ENCODE measurements at regions not wholly inside any gene's neighbourhood (a gene's known extent, or its start where the extent isn't known, plus 50 kb on each side); places are given as distances from the start of the nearest gene placed in this dataset.
"Not testable (repeated sequence)": the region's sequence is repeated elsewhere in the genome, so short reads cannot be mapped to it uniquely, and the experiment has no call there.

DNA sequence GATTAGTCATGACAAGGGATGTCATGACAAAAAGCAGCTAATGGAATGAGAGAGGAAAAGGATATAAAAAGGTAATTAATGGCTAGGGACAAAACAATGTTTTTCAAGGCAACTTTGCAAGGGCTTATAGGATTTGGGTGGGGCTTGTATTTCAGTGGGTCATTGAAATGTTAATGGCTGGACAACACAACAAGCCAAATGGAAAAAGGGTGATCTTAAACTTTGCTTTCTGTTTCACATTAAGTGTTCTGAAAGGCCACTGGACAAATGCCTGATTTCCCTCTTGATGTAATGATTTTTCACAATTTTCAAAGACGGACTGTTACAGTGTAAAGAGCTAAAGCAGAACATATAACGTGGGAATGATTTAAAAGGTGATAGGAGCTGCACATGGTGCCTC, 345.0 kb downstream of the TUSC7 start:
- no peaks in the 10 kb centered on the region for H3K36me3 ChIP-seq
- TF ChIP-seq, protein P1, sequence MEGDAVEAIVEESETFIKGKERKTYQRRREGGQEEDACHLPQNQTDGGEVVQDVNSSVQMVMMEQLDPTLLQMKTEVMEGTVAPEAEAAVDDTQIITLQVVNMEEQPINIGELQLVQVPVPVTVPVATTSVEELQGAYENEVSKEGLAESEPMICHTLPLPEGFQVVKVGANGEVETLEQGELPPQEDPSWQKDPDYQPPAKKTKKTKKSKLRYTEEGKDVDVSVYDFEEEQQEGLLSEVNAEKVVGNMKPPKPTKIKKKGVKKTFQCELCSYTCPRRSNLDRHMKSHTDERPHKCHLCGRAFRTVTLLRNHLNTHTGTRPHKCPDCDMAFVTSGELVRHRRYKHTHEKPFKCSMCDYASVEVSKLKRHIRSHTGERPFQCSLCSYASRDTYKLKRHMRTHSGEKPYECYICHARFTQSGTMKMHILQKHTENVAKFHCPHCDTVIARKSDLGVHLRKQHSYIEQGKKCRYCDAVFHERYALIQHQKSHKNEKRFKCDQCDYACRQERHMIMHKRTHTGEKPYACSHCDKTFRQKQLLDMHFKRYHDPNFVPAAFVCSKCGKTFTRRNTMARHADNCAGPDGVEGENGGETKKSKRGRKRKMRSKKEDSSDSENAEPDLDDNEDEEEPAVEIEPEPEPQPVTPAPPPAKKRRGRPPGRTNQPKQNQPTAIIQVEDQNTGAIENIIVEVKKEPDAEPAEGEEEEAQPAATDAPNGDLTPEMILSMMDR (IDR thresholded peaks at IDR 0.05): no peak
- no peak for TF ChIP-seq POLR2A (IDR thresholded peaks at IDR 0.05)
- WGBS, 2 donors: 59 to 67% methylated on average over 2 of the region's 2 CpGs
- no peaks in the 10 kb centered on the region for H3K27me3 ChIP-seq
- no peak overlapping the region for H3K4me3 ChIP-seq
- H3K4me1 ChIP-seq: no peaks in the 10 kb centered on the region
- DNase-seq: no peak
- intact Hi-C loops (cut with DNase I): no loop called here
- no peaks in the 10 kb centered on the region for H3K9me3 ChIP-seq
- no peak overlapping the region for H3K27ac ChIP-seq

DNA sequence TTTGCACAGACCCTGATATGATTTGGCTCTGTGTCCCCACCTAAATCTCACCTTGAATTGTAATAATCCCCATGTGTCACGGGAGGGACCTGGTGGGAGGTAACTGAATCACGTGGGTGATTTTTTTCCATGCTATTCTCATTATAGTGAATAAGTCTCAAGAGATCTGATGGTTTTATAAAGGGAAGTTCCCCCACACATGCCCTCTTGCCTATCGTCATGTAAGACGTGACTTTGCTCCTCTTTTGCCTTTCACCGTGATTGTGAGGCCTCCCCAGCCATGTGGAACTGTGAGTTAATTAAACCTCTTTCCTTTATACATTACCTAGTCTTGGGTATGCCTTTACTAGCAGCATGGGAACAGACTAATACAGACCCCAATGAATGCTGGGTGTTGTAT, 347.4 kb downstream of the TUSC7 start:
- H3K27me3 ChIP-seq; H3K4me1 ChIP-seq; H3K9me3 ChIP-seq; H3K36me3 ChIP-seq; DNase-seq; H3K27ac ChIP-seq; intact Hi-C loops (cut with DNase I); H3K4me3 ChIP-seq: not testable (repeated sequence)
- WGBS, 2 donors: 63 to 64% methylated on average over 5 of the region's 5 CpGs

DNA sequence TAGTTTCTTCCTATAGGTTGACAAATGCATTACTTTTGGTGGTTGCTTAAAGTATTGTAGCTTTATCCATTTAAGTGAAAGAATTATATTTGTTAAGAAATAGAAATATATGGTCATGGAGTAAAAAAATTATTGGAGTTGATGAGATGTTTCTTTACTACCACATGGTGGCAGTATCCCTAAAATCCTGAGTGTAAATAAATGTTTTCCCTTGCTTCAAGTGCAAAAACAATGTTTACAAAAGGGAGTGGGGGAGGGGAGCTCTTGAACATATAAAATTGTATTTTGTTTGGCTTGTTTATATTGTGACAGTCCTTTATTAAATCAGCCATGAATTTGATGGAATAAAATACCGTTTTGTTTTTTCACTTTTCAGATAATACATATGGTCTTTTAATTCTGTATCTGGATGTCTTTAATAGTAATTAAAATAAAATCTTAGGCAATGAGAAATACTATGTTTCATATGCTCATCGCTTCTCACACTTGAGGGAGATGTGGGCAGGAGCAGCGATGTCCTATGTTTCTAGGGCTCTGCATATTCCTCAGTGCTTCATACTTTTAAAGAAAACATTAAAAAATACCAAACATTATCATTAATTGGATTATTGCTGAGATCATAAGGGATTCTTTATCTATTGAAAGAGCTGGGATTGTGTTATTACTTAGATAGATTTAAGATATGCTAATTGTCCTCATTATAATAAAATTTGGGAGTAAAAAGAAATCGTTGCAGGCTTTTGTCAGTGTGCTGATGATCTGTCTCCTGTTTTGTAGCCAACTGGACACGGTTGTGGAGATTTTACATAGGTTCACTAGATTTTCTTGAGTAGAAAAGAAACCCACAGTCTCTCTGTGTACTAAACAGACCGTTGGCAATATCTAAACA, 349.7 kb downstream of the TUSC7 start:
- Histone ChIP-seq H3K27me3 (no peaks in the 10 kb centered on the region), H3K36me3 (no peaks in the 10 kb centered on the region), H3K9me3 (no peaks in the 10 kb centered on the region), H3K27ac (no peak overlapping the region), H3K4me1 (no peaks in the 10 kb centered on the region), H3K4me3 (no peak overlapping the region)
- TF ChIP-seq, protein P1 (IDR thresholded peaks at IDR 0.05): peak in 3 of 6 experiments; percentile 21 to 44 (median 29)
- TF ChIP-seq POLR2A (IDR thresholded peaks at IDR 0.05): no peak
- intact Hi-C loops (cut with DNase I): no loop called here
- DNase-seq: no peak
- WGBS, 2 donors: 33 to 40% methylated on average over 6 of the region's 6 CpGs

DNA sequence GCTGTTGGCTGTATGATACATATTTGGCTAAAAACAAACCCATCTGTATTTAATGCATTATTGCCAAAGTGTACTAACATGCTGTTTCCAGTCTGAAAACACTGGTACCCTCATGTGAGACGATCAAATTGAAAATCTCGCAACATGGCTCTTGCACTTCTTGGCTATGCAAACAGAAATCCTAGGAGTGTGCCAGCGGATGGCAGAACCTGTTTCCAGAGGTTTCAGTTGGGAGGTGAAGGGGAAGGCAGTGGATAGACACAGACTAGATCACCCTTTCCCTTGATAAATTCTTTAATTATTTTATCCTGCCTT, 350.3 kb downstream of the TUSC7 start:
- DNase-seq: no peak
- Histone ChIP-seq H3K27me3 (no peaks in the 10 kb centered on the region), H3K36me3 (no peaks in the 10 kb centered on the region), H3K9me3 (no peaks in the 10 kb centered on the region), H3K4me1 (no peaks in the 10 kb centered on the region), H3K27ac (no peak overlapping the region), H3K4me3 (no peak overlapping the region)
- intact Hi-C loops (cut with DNase I): no loop called here
- 61 to 76% methylated on average over 3 of the region's 3 CpGs for WGBS, 2 donors
- no peak for TF ChIP-seq POLR2A (IDR thresholded peaks at IDR 0.05)
- TF ChIP-seq, protein P1 (IDR thresholded peaks at IDR 0.05): no peak

DNA sequence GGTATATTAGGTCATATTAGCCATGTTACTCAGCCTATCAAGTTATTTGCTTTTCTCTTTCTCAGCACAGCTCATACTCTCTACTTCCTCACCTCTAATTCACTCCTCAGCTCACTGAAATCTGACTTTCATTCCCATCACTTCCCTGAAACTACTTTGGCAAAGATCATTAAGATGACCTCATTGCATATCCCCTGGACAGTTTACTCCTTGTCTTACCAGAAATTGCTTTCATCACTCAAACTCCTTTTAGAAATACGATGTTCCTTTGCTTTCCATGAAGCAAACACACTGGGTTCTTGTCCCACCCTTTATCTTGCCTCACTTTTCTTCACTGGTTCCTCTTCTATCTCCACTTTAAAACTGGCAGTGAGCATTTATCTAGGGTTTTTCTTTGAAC, 354.4 kb downstream of the TUSC7 start:
- H3K27me3 ChIP-seq: no peaks in the 10 kb centered on the region
- no peaks in the 10 kb centered on the region for H3K9me3 ChIP-seq
- H3K27ac ChIP-seq: peak overlapping the region in 1 of 4 donors; percentile 18
- no peaks in the 10 kb centered on the region for H3K4me1 ChIP-seq
- no peak for DNase-seq
- intact Hi-C loops (cut with DNase I): no loop called here
- TF ChIP-seq, protein P1 (IDR thresholded peaks at IDR 0.05): no peak
- WGBS, 2 donors: 39 to 48% methylated on average over 1 of the region's 1 CpG
- no peak overlapping the region for H3K4me3 ChIP-seq
- no peaks in the 10 kb centered on the region for H3K36me3 ChIP-seq

DNA sequence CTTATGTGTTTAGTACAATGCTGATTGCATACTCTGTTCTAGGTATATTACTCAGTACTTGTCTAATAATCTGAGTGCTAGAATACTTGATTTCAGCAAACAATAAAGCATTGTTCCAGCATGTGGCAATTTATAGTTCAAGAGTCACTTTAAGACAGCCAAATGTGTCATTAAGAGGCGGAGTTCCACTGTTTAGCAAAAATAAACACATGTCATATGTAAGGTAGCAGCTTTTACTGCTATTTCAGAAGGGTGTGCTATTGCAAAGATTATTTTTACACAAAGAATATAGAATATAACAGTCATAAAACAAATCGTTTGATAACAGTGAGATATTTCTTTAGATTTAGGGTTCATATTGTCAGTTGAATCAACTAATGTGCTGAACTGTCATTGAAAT, 358.7 kb downstream of the TUSC7 start:
- Histone ChIP-seq H3K27ac (no peak overlapping the region), H3K4me3 (no peak overlapping the region), H3K9me3 (no peaks in the 10 kb centered on the region), H3K36me3 (no peaks in the 10 kb centered on the region), H3K4me1 (no peaks in the 10 kb centered on the region), H3K27me3 (no peaks in the 10 kb centered on the region)
- intact Hi-C loops (cut with DNase I): no loop called here
- 52 to 54% methylated on average over 2 of the region's 2 CpGs for WGBS, 2 donors
- TF ChIP-seq, protein P1 (IDR thresholded peaks at IDR 0.05): no peak
- no peak for TF ChIP-seq POLR2A (IDR thresholded peaks at IDR 0.05)
- no peak for DNase-seq
